GM18867 (cell line): ENCODE measurements at regions not wholly inside any gene's neighbourhood (a gene's known extent, or its start where the extent isn't known, plus 50 kb on each side); places are given as distances from the start of the nearest gene placed in this dataset.

ENCODE experiments used
- ATAC-seq: cut with Tn5 transposase; IDR thresholded peaks from one replicate; pipeline ENCODE4 v1.9.1; 2021; ENCODE audit warnings: mild to moderate bottlenecking, moderate library complexity; ENCODE audit not compliant: unreplicated experiment

DNA sequence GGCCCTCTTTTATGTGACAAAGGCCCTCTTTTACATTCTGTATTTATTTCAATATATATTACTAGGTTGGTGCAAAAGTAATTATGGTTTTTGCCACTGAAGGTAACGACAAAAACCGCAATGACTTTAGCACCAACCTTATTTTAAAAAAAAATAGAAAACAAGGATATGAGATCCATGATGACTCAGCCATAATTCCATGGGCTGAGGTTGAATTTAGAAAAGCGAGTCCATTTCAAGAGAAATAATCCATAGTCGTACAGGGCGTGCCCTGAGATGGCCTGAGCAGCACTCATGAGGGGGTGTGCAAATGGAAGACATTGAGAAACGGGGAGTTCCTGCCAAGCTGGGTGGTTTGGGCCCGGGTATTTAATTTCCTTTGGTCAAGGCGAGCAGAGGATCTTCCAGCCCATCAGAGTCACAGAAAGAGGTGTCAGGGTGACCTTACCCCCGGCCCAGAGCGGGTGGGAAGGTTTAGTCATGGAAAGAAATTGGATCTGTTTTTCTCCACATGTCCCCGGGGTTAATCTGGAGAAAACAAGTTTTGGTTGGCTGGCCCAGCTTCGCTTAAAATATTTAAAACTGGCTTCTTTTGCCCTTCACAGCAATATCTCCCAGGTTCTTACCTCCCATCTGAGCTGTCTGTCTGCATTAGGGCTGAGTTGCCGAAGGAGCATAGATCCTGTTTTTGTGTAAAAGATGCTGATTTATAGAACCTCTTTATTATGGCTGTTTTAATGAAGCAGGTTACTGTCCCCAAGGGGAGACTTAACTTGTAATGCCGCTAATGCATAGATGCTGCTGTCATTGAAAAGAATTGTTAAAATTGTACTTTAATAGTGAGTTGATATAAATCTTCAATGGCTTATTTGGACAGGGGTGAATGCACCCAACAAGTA is 255.6 kb downstream of the PREX1 start:
- no peak for ATAC-seq

DNA sequence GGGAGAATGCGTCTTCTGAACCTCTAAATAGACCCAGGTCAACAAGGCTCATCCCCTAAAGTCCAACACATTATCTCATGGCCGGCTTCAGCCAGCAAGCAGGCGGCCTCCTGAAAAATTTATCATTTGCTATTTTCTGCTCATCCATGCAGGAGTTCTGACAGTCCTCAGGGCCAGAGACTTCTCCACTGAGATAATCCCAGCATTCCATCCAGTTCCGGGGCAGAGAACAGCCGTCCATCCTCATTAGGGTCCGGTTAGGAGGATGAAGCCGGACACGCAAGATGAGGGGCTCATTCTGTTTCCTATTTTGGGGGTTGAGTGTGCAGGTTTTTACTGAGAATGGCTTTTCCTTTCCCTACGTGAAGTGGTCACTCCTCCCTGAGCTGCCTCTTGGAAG is 258.1 kb downstream of the PREX1 start:
- no peak for ATAC-seq

GRCh38 chr20:48568520-48568919 is 259.3 kb downstream of the PREX1 start:
- no peak for ATAC-seq

GRCh38 chr20:48567145-48567544 is 260.7 kb downstream of the PREX1 start:
- no peak for ATAC-seq

DNA sequence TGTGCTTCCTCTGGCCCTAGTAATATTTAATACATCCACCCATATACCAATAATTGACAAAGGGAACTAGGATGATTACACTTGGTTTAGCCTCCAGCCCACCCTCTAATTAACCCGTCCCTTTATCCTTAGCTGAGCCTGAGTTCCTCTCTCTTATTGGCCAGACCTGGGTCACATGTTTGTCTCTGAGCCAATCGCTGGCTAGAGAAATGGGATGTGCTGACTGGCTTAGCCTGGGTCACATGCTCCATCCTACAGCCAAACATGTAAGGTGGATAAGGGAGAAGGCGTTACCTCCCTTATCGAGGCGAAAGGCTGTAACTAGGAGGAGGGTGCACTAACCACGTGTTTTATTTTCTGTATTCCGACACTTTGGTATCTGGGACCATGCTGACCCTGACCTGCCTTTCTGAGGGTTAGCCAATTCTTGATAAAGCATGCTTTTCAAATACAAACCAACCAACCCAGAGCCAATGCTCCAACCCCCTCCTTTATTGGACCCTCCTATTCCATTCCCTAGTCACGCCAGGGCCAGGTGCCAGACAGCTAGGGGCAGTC is 262.7 kb downstream of the PREX1 start:
- no peak for ATAC-seq

- ATAC-seq = no peak
These were observed 264.5 kb downstream of the PREX1 start for GRCh38 chr20:48563191-48563870.

DNA sequence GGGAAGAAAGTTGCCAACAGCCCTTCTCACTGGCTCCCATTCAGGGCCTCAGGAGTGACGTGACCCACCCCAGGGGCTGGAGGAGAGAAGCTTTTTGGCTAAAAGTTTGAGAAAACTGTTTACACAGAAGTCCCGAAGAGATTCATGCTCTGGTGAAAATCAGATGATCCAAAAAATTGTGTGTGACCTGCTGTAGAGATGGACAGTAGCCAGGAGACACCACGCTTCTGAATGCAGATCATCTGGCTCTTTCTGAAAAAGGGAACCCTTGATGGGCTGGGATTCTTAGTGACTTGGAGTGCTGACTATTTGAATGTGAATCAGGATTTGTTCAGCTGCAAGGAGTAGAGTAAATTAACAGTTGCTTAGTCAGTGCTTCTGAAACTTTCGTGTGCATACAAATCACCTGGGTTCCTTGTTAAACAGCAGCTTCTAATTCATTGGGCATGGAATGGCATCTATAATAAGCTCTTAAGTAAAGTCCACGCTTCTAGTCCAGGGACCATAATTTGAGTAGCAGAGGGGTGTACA is 265.1 kb downstream of the PREX1 start:
- ATAC-seq = no peak

- no peak for ATAC-seq
These were observed 268.9 kb downstream of the PREX1 start for GRCh38 chr20:48558906-48559305.

DNA sequence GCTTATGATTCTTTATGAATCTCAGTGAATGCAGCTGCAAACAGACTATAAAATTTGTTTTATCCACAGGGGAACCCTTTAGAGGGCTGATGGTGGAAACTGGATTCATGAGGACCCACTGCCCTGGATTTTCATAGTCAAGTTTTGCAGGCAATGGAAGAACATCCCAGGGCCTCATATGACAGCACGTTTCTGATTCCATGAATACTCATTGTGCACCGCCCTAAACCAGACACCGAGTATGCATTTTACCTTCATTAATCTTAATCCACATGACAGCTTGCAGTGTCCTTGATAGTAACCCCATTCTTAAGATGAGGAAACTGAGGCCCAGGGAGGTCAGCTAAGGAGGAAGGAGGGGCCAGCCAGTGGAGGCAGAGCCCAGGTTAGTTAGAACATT is 270.4 kb downstream of the PREX1 start:
- no peak for ATAC-seq

DNA sequence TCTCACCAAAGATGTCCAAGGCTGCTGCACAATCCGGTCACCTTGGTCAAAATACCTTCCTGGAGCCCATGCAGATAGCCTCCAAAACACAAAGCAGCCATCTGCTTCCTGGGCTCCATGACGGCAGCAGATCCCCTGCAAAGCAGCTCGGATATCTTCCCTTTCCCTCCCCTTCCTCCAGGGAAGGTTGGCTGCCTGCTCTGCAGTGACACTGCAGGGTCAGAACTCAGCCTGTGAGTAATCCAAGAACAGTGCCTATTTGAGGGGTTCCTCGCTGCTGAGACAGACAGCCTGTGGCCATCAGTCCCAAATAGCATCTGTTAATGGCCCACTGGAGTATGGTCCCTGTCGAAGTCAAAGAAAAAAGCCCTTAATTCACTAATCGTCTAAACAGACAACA is 270.8 kb downstream of the PREX1 start:
- no peak for ATAC-seq

- ATAC-seq = no peak
These were observed 275.2 kb downstream of the PREX1 start for GRCh38 chr20:48552550-48552949.

GRCh38 chr20:48550814-48551213 is 277.0 kb downstream of the PREX1 start:
- ATAC-seq = no peak

GRCh38 chr20:48547664-48548063 is 280.1 kb downstream of the PREX1 start:
- ATAC-seq = no peak

DNA sequence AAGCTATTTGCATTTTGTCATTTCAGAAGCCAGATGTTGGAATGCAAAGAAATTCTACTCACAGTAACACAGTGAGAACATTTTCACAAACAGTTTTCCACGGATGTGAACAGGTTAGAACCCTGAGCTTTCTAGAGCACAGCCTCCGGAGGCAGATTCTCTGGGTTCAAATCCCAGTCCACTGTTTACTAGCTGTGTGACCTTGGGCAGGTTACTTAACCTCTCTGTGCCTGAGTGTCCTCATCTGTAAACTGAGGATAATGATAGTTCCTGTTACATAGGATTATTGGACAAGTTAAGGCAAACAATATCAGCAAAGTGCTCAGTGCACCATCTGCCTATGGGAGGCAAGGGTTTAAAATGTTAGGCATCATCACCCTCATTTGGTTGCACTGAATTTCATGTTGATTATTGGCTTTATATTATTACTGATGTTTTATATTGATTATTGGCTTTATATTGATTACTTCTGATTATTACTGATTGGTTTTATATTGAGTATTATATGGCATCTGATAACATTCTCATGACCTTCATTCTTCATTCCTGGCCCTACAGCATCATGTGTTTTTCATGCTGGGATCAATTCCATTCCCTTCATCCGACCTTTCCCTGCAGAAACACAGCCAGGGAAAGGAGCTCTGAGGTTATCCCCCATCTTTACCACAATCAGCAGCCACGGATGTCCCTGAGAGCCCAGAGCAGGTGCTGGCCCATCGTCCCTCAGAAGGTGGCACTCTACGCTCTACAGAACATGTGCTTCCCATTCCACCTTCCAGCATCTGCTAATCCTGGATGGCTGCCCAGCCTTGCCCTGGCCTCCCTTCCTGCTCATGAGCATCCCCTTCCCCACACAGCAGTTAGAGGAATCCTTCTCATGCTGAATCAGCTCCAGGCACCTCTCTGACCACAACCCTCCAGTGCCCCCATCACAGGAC is 283.1 kb downstream of the PREX1 start:
- no peak for ATAC-seq

GRCh38 chr20:48541581-48542071 is 286.2 kb downstream of the PREX1 start:
- ATAC-seq = no peak

- ATAC-seq = no peak
These were observed 288.9 kb downstream of the PREX1 start for GRCh38 chr20:48538856-48539255.

DNA sequence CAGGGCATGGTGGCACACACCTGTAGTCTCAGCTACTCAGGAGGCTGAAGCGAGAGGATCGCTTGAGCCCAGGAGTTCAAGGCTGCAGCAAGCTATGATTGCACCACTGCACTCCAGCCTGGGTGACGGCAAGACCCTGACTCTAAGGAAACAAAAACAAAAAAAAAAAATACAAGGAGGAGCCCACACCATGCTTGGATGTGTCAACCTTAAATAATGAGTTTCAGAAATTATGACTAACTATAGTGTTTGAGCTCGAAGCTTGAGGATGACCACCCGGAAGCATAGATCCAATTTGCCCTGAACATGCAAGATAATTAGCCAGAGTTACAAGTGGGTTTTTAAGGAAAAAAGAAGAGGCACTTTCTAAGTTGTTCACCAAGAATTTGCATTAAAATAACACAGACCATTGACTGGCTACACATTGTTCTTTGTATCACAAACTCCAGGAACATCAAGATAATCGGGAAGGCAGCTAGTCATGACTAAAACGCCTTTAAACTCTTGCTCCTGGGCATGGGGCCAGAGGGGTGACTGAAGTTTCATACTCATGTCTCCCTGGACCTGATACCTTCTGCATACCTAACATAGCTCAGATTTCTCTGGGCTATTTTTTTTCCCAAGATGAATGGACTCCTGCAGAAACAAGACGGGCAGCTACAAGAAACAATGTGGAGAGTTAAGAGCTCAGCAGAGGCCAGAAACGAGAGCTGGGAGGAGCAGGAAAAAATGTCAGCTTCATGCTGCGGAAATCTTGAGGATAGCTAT is 289.6 kb downstream of the PREX1 start:
- no peak for ATAC-seq

DNA sequence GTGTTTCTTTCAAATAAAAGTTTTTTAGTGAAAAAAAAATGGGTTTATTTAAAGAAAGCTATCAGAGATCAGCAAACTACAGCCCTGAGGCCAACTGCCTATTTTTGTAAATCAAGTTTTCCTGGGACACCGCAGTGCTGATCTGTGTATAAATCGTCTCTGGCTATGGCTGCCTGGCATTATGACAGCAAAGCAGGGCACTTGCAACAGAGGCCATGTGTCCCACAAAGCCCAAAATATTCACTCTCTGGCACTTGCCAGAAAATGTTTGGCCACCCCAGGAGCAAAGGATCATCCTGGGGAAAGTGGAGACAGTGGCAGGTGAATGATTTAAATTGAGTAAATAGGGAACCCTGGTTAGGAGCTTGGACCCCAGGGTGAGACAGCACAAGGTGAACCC is 291.6 kb downstream of the PREX1 start:
- no peak for ATAC-seq

DNA sequence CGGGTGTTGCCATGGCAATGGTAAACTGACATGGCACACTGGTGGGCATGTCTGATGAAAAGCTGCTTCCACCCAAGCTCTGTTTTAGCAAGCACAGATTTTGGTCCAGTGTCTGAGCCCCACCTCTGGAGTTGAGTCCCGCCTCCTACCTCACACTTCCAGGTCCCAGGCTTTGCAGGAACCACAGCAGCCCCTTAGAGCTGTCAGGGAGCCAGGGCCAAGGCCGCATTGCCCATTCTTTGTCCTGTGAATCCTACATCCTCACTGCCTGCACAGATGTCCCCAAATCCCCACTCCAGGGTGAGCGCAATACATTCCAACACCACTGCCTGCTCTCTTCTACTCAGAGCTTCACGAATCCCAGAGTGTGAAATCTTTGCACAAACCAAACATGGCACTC is 292.2 kb downstream of the PREX1 start:
- ATAC-seq = no peak

DNA sequence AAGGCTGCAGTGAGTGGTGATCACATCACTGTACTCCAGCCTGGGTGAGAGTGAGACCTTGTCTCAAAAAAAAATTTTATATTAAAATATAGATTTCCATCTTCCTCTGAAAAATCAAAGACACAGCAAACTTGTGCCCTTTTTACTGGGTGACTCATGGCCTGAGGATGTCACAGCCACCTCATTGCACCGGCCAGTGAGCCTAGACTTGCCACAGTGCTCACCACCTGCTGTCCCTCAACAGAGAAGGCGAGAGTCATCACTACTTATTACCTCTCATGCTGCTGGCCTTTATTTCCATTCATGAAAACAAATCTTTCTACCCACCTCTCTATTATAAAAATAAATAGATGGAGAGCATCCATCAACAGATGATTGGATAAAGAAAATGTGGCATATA is 295.8 kb downstream of the PREX1 start:
- no peak for ATAC-seq
